Dermis blood vessel endothelial cell (primary cell): ENCODE measurements at regions not wholly inside any gene's neighbourhood (a gene's known extent, or its start where the extent isn't known, plus 50 kb on each side); places are given as distances from the start of the nearest gene placed in this dataset.
A peak's percentile ranks its signal among the peaks of the same experiment; 100 is the strongest.
"Not testable (repeated sequence)": the region's sequence is repeated elsewhere in the genome, so short reads cannot be mapped to it uniquely, and the experiment has no call there.

Experiments
- DNase-seq: peaks from one replicate; pipeline ENCODE4 v3.0.0; 2010

DNA sequence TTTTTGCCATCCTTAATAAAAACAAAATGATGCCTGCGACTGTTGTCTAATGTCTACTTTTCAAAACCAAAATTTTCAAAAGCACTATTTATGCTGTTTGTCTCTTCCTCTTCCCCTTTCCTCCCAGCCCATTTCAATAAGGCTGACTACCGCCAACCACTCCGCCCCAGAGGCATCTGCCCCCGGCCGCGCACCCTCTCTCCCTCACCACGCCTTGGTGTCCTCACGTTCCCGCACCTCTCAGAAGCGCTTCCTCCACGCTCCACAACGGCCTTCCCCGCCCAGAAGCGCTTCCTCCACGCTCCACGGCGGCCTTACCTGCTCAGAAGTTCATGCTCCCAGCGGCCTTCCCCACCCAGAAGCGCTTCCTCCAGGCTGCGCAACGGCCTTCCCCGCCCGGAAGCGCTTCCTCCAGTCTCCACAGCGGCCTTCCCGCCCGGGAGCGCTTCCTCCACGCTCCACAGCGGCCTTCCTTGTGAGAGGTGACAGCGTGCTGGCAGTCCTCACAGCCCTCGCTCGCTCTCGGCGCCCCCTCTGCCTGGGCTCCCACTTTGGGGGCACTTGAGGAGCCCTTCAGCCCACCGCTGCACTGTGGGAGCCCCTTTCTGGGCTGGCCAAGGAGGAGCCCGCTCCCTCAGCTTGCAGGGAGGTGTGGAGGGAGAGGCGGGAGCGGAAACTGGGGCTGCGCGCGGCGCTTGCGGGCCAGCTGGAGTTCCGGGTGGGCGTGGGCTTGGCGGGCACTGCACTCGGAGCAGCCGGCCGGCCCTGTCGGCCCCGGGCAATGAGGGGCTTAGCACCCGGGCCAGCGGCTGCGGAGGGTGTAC is 490.4 kb upstream of the ZFP42 start:
- no peak for DNase-seq

DNA sequence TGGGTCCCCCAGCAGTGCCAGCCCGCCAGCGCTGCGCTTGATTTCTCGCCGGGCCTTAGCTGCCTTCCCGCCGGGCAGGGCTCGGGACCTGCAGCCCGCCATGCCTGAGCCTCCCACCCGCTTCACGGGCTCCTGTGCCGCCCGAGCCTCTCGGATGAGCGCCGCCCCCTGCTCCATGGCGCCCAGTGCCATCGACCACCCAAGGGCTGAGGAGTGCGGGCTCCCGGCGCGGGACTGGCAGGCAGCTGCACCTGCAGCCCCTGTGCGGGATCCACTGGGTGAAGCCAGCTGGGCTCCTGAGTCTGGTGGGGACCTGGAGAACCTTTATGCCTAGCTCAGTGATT is 489.8 kb upstream of the ZFP42 start:
- not testable (repeated sequence) for DNase-seq

DNA sequence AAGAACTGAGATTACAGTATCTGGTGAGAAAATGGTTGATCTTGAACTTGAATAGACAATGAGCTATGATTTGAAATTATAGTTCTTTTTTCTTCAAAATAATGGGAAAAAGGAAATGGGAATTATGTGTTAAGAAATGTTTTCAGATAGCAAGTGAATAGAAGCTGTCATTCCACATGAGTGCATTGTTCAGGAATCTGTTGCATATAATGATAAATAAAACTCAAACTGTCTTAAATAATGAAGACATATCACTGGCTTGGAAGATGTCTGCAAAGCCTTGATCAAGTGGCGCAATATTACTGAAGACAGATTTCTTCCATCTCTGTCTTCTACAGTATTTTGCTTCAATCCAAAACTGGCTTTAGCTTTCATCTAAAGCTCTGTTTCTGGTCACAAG is 479.3 kb upstream of the ZFP42 start:
- DNase-seq, result no peak

DNA sequence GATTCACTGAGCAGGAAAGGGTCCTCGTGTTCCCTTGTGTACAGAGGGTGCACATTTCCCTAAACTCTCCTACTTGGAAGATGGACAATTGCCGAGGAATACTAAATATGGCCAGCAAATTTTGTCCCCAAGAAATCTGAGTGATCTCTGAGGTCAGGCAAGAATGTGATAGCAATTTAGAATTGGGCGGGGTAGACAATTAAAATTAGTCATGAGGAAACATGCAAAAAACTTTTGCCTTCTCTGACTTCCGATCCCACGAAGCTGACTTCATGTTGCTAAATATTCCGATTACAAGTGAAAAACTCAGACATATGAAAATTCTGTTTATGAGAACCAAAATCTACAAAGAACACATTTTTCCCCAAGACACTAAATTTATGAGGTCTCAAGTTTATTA is 453.9 kb upstream of the ZFP42 start:
- no peak for DNase-seq

DNA sequence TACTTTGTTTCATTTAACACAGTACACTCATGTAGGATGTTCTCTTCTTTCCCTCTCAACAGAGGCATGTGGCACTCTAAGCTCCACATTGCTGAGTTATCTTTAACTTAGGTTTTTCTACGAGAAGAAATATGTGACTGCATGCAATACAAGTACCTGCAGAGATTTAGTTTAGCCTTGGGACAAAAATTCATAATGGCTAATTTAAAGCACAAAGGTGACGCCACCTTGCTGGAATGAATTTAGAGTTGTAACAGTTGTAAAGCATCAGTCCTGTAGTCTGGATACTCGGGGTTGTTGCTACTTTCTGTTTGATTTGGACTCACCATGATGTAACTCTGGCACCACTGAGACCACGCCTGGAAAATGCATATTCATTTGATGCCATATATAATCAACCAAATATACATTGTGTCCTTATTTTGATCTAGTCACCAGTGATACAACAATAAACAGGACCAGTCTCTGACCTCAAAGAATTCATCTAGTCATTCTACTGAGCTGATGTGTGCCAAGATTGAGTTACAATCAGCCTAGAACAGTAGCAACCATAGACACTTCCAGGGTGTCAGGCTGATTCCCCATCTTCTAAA is 451.0 kb upstream of the ZFP42 start:
- DNase-seq, result no peak

DNA sequence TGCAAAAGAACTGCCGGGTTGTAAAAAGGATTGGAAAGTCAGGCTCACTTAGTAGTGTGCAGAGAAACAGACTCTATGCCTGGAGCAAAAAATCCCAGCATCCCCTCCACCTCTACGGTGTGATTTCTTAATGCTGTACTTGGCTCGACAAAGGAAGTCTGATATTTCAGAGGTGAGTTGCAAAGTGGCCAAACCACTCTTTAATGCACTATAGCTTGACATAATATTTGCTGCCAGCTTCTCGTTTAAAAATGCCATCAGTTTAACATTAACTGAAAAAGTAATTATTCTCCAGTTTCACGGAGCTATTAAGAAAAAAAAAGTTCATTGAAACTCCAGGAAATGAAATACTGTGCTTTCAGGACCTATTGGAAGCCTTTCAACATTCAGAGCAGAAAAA is 448.3 kb upstream of the ZFP42 start:
- DNase-seq, result no peak

GRCh38 chr4:187550256-187550950 is 445.2 kb upstream of the ZFP42 start:
- DNase-seq, result no peak

GRCh38 chr4:187552781-187553180 is 442.8 kb upstream of the ZFP42 start:
- no peak for DNase-seq

GRCh38 chr4:187555174-187555573 is 440.4 kb upstream of the ZFP42 start:
- no peak for DNase-seq

DNA sequence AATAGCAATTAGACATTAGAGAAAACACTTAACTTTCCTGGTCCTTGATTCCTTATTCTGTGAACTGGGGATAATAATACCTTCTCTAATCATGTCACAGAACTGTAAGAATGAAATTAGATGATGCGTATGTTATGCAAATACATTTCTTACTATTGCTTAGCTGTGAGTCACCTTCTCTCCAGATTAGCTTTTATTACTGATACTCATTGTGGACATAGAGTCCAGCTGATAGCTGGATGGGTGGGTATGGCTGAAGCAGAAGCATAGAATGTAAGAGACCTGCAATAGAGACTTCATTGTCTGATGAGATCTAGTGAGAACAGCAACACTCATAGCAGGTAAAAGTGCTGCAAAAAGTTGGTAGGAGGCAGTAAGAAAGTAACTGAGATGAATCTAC is 437.2 kb upstream of the ZFP42 start:
- DNase-seq, result no peak

DNA sequence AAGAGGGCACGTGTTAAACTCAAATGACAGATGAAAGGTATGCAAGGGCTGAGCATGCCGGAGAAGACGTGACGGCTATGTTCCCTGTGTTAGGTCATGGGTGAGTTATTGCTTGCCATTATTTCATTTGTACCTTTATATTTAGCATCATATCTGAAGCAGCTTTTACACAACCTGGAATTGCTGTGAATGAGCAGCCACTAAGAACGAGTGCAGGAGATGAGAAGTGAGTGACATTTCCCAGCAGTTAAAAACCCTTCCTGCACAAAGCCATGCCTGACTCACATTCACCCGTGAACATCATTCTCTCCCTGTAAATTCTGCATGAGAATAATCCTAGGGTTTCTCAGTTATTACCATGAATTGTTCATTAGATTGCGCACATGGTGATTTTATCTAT is 433.2 kb upstream of the ZFP42 start:
- no peak for DNase-seq

DNA sequence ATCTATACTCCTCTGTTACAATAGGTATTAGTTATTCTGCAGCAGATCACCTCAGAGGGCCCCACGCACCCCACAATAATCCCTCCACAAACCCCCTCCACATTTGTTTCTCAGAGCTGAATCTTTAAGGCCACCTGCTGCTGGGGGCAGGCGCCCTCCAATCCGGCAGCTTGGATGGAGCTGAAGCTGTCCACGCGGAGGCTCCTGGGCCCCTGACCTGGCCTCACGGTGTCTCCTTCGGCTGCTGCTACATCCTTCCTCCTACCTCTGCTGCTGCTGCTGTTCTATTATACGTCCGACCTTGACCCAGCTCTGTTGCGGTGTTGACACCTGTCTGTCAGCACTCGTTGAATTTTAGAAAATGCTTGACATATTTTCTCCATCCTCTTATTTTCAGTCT is 430.2 kb upstream of the ZFP42 start:
- no peak for DNase-seq

GRCh38 chr4:187569871-187570270 is 425.7 kb upstream of the ZFP42 start:
- DNase-seq, result no peak

- DNase-seq, result no peak
Measured at GRCh38 chr4:187575706-187576105, 419.9 kb upstream of the ZFP42 start.

GRCh38 chr4:187576751-187577150 is 418.8 kb upstream of the ZFP42 start:
- DNase-seq, result no peak

- DNase-seq, result no peak
Measured at GRCh38 chr4:187577941-187578480, 417.6 kb upstream of the ZFP42 start.

- DNase-seq, result no peak
Measured at GRCh38 chr4:187586892-187587291, 408.7 kb upstream of the ZFP42 start.

GRCh38 chr4:187598196-187598595 is 397.4 kb upstream of the ZFP42 start:
- DNase-seq, result no peak

- DNase-seq, result peak; percentile 89
Measured at GRCh38 chr4:187602339-187603092, 393.1 kb upstream of the ZFP42 start.

DNA sequence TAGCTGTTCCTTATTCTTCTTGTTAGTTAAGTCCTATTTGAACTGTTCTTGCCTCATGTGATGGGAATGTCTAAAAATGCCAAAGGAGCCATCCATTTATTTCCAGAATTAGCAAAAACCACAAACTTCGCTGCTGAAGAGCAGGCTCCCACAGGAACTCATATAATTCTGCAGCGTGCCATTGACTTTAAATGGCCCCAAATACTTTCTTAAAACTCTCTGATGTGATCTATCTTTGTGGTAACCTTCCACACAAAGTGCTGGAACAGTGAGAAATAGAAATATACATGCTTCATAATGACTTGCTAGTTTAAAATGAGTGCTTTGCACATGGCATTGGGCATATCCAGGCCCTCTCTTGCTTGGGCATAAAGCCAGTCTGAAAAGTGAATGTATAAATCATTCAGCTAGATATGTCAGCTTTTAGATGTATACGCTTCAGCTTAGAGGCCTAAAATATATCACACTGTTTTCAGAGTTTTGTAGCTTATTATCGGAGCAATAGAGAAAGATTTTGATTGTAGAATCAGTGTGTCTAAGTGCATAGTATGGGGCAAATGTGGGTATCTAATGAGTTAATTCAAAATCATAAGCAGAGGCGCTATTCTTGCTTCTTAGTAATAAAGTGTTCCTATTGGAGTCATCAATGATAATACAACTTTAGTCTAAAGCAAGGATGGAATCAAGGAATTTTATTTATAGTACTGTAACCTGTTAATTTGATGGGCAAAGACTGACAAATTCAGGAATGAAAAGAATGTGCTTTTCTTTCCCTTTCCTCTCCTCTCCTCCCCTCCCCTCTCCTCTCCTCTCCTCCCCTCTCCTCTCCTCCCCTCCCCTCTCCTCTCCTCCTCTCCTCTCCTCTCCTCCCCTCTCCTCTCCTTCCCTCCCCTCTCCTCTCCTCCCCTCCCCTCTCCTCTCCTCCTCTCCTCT is 392.2 kb upstream of the ZFP42 start:
- DNase-seq, result peak; percentile 9

DNA sequence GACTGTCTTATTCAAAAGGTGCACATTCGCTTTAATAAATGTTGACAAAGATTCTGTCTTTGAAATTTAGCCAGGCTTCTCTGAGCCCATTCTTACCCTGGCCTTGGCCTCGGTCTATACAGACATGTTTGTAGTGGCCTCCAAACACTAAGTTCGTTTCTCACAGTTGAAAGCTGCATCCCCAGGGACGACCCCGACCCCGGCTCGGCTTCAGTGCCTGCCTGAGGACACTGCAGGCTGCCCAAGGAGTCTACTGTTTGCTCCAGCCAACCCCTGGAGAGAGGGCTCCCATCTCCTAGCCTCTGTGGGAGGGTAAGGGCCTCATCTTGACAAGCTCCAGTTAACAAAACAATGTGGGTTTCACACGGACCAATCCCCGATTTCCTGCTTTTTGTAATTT is 390.6 kb upstream of the ZFP42 start:
- no peak for DNase-seq

GRCh38 chr4:187606581-187606980 is 389.0 kb upstream of the ZFP42 start:
- DNase-seq, result peak; percentile 88
